GM18867 (cell line): ENCODE measurements at regions not wholly inside any gene's neighbourhood (a gene's known extent, or its start where the extent isn't known, plus 50 kb on each side); places are given as distances from the start of the nearest gene placed in this dataset.
"Not testable (repeated sequence)": the region's sequence is repeated elsewhere in the genome, so short reads cannot be mapped to it uniquely, and the experiment has no call there.

Experiments used
- ATAC-seq: cut with Tn5 transposase; IDR thresholded peaks from one replicate; pipeline ENCODE4 v1.9.1; 2021; ENCODE audit warnings: mild to moderate bottlenecking, moderate library complexity; ENCODE audit not compliant: unreplicated experiment

GRCh38 chr7:119065966-119066365, 841.5 kb downstream of the ANKRD7 start:
- no peak for ATAC-seq

- ATAC-seq, result no peak
Measured at GRCh38 chr7:119086026-119086425, 861.5 kb downstream of the ANKRD7 start.

GRCh38 chr7:119090851-119091250, 866.3 kb downstream of the ANKRD7 start:
- ATAC-seq, result no peak

- ATAC-seq, result no peak
Measured at GRCh38 chr7:119096683-119097082, 872.2 kb downstream of the ANKRD7 start.

GRCh38 chr7:119100611-119101258, 876.2 kb downstream of the ANKRD7 start:
- not testable (repeated sequence) for ATAC-seq

GRCh38 chr7:119102291-119102690, 877.8 kb downstream of the ANKRD7 start:
- ATAC-seq, result no peak

GRCh38 chr7:119105381-119105780, 880.9 kb downstream of the ANKRD7 start:
- ATAC-seq, result no peak

GRCh38 chr7:119123326-119123725, 898.8 kb downstream of the ANKRD7 start:
- ATAC-seq, result no peak

- no peak for ATAC-seq
Measured at GRCh38 chr7:119127706-119128105, 903.2 kb downstream of the ANKRD7 start.

GRCh38 chr7:119132436-119132835, 907.9 kb downstream of the ANKRD7 start:
- no peak for ATAC-seq

- ATAC-seq, result no peak
Measured at GRCh38 chr7:119167431-119167830, 942.9 kb downstream of the ANKRD7 start.

GRCh38 chr7:119172043-119172442, 947.5 kb downstream of the ANKRD7 start:
- no peak for ATAC-seq

- ATAC-seq, result peak; percentile 79
Measured at GRCh38 chr7:119175911-119176627, 951.6 kb downstream of the ANKRD7 start.

GRCh38 chr7:119177863-119178262, 953.4 kb downstream of the ANKRD7 start:
- ATAC-seq, result no peak

GRCh38 chr7:119184124-119184788, 959.8 kb downstream of the ANKRD7 start:
- no peak for ATAC-seq

- ATAC-seq, result no peak
Measured at GRCh38 chr7:119196183-119196582, 971.7 kb downstream of the ANKRD7 start.

- ATAC-seq, result no peak
Measured at GRCh38 chr7:119197172-119197876, 972.8 kb downstream of the ANKRD7 start.

GRCh38 chr7:119197877-119198527, 973.5 kb downstream of the ANKRD7 start:
- ATAC-seq, result peak; percentile 97

- ATAC-seq, result no peak
Measured at GRCh38 chr7:119219663-119220062, 995.2 kb downstream of the ANKRD7 start.

GRCh38 chr7:119223930-119224329, 999.4 kb downstream of the ANKRD7 start:
- no peak for ATAC-seq

GRCh38 chr7:119228482-119228881, 1004.0 kb downstream of the ANKRD7 start:
- ATAC-seq, result no peak
